ENCODE measurements at regions not wholly inside any gene's neighbourhood (a gene's known extent, or its start where the extent isn't known, plus 50 kb on each side); places are given as distances from the start of the nearest gene placed in this dataset.

DNA sequence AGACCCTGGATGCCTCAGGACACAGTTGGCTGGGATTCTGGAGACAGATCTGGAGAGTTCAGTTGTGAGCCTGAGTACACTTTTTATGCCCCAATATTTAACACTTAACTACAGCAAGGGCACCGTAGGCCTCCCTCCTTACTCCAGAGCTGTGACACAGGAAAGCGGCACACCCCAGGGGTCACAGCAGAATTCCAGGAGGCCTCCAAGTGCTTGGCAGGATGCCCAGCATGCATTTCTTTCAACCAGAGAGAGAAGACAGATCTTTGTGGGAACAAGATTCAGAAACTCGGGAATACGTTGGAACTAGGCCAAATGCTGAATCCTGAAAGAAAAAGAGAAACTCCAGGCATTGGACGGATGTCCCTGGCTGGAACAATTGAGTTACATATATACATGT lies 199.2 kb upstream of the NT5C1B start:
- DNase-seq (ENCODE audit: low spot score), result no peak
- Mint-ChIP-seq H3K9me3 (ENCODE audit: unreplicated experiment) (no peaks in the 10 kb centered on the region), H3K27me3 (ENCODE audit: unreplicated experiment) (no peaks in the 10 kb centered on the region), H3K27ac (ENCODE audit: unreplicated experiment) (no peak overlapping the region), H3K36me3 (ENCODE audit: low read depth, unreplicated experiment) (no peaks in the 10 kb centered on the region), H3K4me3 (ENCODE audit: unreplicated experiment) (no peak overlapping the region), H3K4me1 (ENCODE audit: unreplicated experiment) (peaks cover 8% of the 10 kb centered on the region)
- TF ChIP-seq, protein P1, sequence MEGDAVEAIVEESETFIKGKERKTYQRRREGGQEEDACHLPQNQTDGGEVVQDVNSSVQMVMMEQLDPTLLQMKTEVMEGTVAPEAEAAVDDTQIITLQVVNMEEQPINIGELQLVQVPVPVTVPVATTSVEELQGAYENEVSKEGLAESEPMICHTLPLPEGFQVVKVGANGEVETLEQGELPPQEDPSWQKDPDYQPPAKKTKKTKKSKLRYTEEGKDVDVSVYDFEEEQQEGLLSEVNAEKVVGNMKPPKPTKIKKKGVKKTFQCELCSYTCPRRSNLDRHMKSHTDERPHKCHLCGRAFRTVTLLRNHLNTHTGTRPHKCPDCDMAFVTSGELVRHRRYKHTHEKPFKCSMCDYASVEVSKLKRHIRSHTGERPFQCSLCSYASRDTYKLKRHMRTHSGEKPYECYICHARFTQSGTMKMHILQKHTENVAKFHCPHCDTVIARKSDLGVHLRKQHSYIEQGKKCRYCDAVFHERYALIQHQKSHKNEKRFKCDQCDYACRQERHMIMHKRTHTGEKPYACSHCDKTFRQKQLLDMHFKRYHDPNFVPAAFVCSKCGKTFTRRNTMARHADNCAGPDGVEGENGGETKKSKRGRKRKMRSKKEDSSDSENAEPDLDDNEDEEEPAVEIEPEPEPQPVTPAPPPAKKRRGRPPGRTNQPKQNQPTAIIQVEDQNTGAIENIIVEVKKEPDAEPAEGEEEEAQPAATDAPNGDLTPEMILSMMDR (IDR thresholded peaks at IDR 0.05; ENCODE audit: unreplicated experiment), result no peak

DNA sequence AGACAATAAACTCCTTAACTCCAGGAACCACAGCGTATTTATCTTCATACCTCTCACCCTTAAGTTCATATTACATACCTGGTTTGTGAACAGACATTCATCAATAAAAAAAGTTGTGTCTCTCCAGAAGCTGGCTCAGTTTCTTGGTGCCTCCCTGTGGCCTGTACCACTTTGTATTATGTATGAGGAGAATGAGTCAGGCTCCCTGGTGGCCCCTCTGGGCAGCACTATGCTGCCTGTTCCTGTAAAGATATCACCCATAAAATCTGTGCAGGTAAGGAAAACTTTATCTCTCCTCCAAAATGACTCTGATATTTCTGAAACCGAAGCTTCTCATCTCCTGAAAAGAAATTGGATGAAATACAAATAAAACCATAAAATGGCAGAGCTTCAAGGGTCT lies 198.4 kb upstream of the NT5C1B start:
- H3K27ac Mint-ChIP-seq (ENCODE audit: unreplicated experiment), result no peak overlapping the region
- H3K4me3 Mint-ChIP-seq (ENCODE audit: unreplicated experiment), result no peak overlapping the region
- no peaks in the 10 kb centered on the region for H3K9me3 Mint-ChIP-seq (ENCODE audit: unreplicated experiment)
- no peak for DNase-seq (ENCODE audit: low spot score)
- H3K4me1 Mint-ChIP-seq (ENCODE audit: unreplicated experiment), result peaks cover 8% of the 10 kb centered on the region
- no peaks in the 10 kb centered on the region for H3K36me3 Mint-ChIP-seq (ENCODE audit: low read depth, unreplicated experiment)
- H3K27me3 Mint-ChIP-seq (ENCODE audit: unreplicated experiment), result no peaks in the 10 kb centered on the region
- TF ChIP-seq, protein P1 (IDR thresholded peaks at IDR 0.05; ENCODE audit: unreplicated experiment), result no peak

DNA sequence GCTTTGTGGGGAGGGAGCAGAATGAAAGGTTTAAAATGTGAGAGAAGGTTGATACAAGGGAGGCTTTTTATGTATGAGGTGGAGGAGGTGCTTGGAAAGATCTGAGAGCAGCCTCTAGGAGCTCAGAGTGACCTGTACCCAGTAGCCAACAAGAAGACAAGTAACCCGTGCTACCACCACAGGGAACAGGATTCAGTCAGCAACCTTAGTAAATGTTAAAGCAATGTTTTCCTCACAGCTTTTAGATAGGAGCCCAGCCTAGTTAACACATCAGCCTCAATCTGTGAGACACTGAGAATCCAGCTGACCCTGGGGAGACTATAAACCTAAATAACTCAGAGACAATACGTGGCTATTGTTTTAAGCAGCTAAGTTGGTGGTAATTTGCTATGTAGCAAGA lies 194.9 kb upstream of the NT5C1B start:
- TF ChIP-seq, protein P1 (IDR thresholded peaks at IDR 0.05; ENCODE audit: unreplicated experiment), result no peak
- no peaks in the 10 kb centered on the region for H3K27me3 Mint-ChIP-seq (ENCODE audit: unreplicated experiment)
- peaks cover 22% of the 10 kb centered on the region for H3K4me1 Mint-ChIP-seq (ENCODE audit: unreplicated experiment)
- DNase-seq (ENCODE audit: low spot score), result no peak
- H3K36me3 Mint-ChIP-seq (ENCODE audit: low read depth, unreplicated experiment), result no peaks in the 10 kb centered on the region
- H3K4me3 Mint-ChIP-seq (ENCODE audit: unreplicated experiment), result no peak overlapping the region
- no peak overlapping the region for H3K27ac Mint-ChIP-seq (ENCODE audit: unreplicated experiment)
- H3K9me3 Mint-ChIP-seq (ENCODE audit: unreplicated experiment), result no peaks in the 10 kb centered on the region

DNA sequence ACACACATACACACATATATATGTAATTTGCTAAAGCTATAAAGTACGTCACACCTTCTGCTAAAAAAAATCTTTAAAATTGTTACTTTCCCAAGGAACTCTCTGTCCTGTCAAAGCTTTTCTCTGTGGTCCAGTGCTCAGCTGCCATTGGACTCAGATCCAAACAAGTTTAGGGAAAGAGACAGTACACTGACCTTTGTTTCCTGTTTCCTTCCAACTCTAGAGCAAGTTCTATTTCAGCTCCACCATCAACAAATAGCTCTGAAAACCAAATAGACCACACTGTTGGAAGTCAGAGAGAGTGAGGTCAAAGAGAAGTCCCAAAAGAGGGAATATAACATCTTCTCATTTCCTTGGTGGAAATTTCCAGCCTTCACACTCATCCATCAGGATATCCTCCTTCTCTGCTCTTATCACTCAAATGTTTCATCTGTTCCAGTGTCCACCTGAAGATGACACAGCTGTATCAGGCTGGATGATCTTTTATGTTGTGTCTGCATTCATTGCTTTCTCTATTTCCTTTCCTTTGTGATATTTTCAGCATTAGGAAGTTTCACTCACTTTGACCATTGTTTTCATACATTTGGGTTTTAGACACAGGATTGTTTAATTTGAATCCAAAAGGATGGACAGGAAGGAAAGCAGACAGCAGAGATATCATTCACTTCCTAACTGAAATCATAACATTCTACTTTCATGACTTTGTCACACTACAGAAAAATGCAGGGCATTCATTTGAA lies 192.3 kb upstream of the NT5C1B start:
- Mint-ChIP-seq H3K36me3 (ENCODE audit: low read depth, unreplicated experiment) (no peaks in the 10 kb centered on the region), H3K27ac (ENCODE audit: unreplicated experiment) (peak overlapping the region; percentile 9), H3K4me3 (ENCODE audit: unreplicated experiment) (no peak overlapping the region), H3K9me3 (ENCODE audit: unreplicated experiment) (no peaks in the 10 kb centered on the region), H3K27me3 (ENCODE audit: unreplicated experiment) (no peaks in the 10 kb centered on the region), H3K4me1 (ENCODE audit: unreplicated experiment) (peaks cover 19% of the 10 kb centered on the region)
- TF ChIP-seq, protein P1 (IDR thresholded peaks at IDR 0.05; ENCODE audit: unreplicated experiment), result no peak
- no peak for DNase-seq (ENCODE audit: low spot score)

DNA sequence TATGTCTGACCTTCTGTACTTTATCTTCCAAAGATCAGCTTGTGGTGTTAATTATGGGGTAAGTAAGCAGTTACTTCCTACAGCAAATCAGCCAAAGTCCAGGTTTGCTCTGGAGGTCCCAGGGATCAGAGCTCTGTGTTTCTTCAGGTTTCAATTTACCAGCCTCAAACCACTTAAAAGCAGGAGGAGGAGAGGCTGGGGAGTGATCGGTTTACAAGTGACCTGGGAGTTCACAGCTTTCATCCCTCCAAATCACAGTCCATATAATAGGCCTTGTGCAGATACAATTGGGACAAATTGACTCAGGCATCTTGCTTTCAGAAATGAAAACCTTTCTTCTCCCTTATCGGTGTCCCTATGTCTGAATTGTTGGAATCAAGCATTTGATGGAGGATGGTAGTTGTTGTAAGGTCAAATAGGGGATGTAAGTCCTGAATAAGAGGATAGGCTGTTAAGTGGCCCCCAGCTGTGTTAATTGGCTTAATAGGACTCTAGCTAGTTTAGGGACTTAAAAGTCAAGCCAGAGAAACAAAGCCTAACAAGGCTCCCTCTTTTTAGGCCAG lies 188.0 kb upstream of the NT5C1B start:
- TF ChIP-seq, protein P1 (IDR thresholded peaks at IDR 0.05; ENCODE audit: unreplicated experiment), result no peak
- peaks cover 19% of the 10 kb centered on the region for H3K4me1 Mint-ChIP-seq (ENCODE audit: unreplicated experiment)
- H3K4me3 Mint-ChIP-seq (ENCODE audit: unreplicated experiment), result no peak overlapping the region
- H3K27ac Mint-ChIP-seq (ENCODE audit: unreplicated experiment), result no peak overlapping the region
- no peaks in the 10 kb centered on the region for H3K27me3 Mint-ChIP-seq (ENCODE audit: unreplicated experiment)
- DNase-seq (ENCODE audit: low spot score), result no peak
- H3K9me3 Mint-ChIP-seq (ENCODE audit: unreplicated experiment), result no peaks in the 10 kb centered on the region
- H3K36me3 Mint-ChIP-seq (ENCODE audit: low read depth, unreplicated experiment), result no peaks in the 10 kb centered on the region
